Loucy (cell line): ENCODE measurements at regions not wholly inside any gene's neighbourhood (a gene's known extent, or its start where the extent isn't known, plus 50 kb on each side); places are given as distances from the start of the nearest gene placed in this dataset.

Experiments
- H2AFZ ChIP-seq: fragments of 200-600 bp; sonication (generic); 2 replicates; pipeline ENCODE4 v1.6.0; 2016; ENCODE audit warnings: antibody characterized with exemption, mild to moderate bottlenecking, low read length, moderate library complexity
- H3F3A ChIP-seq: fragments of 200-600 bp; 2 replicates; pipeline ENCODE4 v1.6.0; 2016; ENCODE audit warnings: antibody characterized with exemption, low read depth, mild to moderate bottlenecking
- H3K27me3 ChIP-seq: fragments of 200-600 bp; sonication (generic); 2 replicates; pipeline ENCODE4 v1.6.1; 2014; ENCODE audit warnings: low read length, mild to moderate bottlenecking; ENCODE audit not compliant: insufficient read depth, poor library complexity, severe bottlenecking
- H3K36me3 ChIP-seq: fragments of 200-600 bp; sonication (generic); 2 replicates; pipeline ENCODE4 v1.6.1; 2016; ENCODE audit warnings: low read length; ENCODE audit not compliant: insufficient read depth
- H3K4me1 ChIP-seq: fragments of 200-600 bp; sonication (generic); 2 replicates; pipeline ENCODE4 v1.5.1; 2014; ENCODE audit warnings: low read length, mild to moderate bottlenecking; ENCODE audit not compliant: insufficient read depth, poor library complexity, severe bottlenecking
- H3K4me2 ChIP-seq: fragments of 200-600 bp; sonication (generic); 2 replicates; pipeline ENCODE4 v1.6.0; 2014; ENCODE audit warnings: antibody characterized with exemption, low read length, low read depth, mild to moderate bottlenecking; ENCODE audit not compliant: poor library complexity, severe bottlenecking
- H3K4me3 ChIP-seq: fragments of 200-600 bp; sonication (generic); 2 replicates; pipeline ENCODE4 v1.5.1; 2014; ENCODE audit warnings: low read length, mild to moderate bottlenecking, mixed read lengths; ENCODE audit not compliant: poor library complexity, severe bottlenecking
- H3K79me2 ChIP-seq: fragments of 200-600 bp; sonication (generic); 2 replicates; pipeline ENCODE4 v1.6.1; 2014; ENCODE audit warnings: low read length; ENCODE audit not compliant: insufficient read depth
- H3K9ac ChIP-seq: fragments of 200-600 bp; sonication (generic); 2 replicates; pipeline ENCODE4 v1.6.0; 2014; ENCODE audit warnings: mild to moderate bottlenecking, low read depth, low read length, moderate library complexity; ENCODE audit not compliant: poor library complexity, severe bottlenecking
- H3K9me2 ChIP-seq: fragments of 200-600 bp; sonication (generic); replicated peaks from 2 replicates; pipeline ENCODE4 v1.6.1; 2016; ENCODE audit warnings: low read depth, low read length, mixed read lengths
- H3K9me3 ChIP-seq: fragments of 200-600 bp; sonication (generic); 2 replicates; pipeline ENCODE4 v1.6.1; 2014; ENCODE audit warnings: mild to moderate bottlenecking, antibody characterized with exemption, low read length, low read depth; ENCODE audit not compliant: insufficient read depth
- H4K20me1 ChIP-seq: fragments of 200-600 bp; sonication (generic); 2 replicates; pipeline ENCODE4 v1.6.0; 2014; ENCODE audit warnings: antibody characterized with exemption, low read length, mild to moderate bottlenecking; ENCODE audit not compliant: insufficient read depth, poor library complexity, severe bottlenecking
- EZH2phosphoT487 ChIP-seq: fragments of 200-600 bp; IDR thresholded peaks from 2 replicates; pipeline ENCODE4 v1.6.1; 2018; ENCODE audit warnings: antibody characterized with exemption, mild to moderate bottlenecking, moderate library complexity, borderline replicate concordance
- TF ChIP-seq, protein P1 (sequence below): fragments of 200-600 bp; sonication (generic); conservative IDR thresholded peaks from 2 replicates; pipeline ENCODE4 v1.5.1; 2014; ENCODE audit warnings: mild to moderate bottlenecking, antibody characterized with exemption, low read length

DNA sequence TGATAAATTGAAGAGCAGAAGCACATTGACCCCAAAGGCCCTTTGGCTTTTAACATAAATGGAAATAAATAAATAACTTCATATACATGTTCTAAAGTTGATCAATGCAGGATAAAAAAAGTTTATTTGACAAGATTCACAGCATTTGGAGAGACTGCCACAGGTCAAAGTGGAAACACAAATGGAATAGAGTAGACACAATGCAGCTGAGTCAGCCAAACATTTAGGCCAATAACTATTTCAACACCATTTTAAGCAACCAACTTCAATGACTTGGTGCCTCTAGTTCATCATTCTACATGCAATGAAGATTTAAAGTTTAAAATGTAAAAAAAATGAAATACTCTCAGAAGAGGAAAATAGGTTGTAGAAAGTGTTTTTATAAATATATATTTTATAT lies 365.2 kb downstream of the FAT4 start:
- Histone ChIP-seq H3K79me2 (no peaks in the 10 kb centered on the region), H3K4me1 (no peaks in the 10 kb centered on the region), H3K4me2 (no peak overlapping the region), H3K36me3 (no peaks in the 10 kb centered on the region), H3K9ac (no peak overlapping the region), H3K9me3 (no peaks in the 10 kb centered on the region), H3K4me3 (no peak overlapping the region), H4K20me1 (no peaks in the 10 kb centered on the region), H3F3A (no peaks in the 10 kb centered on the region), H2AFZ (no peak overlapping the region), H3K9me2 (no peaks in the 10 kb centered on the region), H3K27me3 (no peaks in the 10 kb centered on the region)
- no peak for TF ChIP-seq EZH2phosphoT487
- TF ChIP-seq, protein P1, sequence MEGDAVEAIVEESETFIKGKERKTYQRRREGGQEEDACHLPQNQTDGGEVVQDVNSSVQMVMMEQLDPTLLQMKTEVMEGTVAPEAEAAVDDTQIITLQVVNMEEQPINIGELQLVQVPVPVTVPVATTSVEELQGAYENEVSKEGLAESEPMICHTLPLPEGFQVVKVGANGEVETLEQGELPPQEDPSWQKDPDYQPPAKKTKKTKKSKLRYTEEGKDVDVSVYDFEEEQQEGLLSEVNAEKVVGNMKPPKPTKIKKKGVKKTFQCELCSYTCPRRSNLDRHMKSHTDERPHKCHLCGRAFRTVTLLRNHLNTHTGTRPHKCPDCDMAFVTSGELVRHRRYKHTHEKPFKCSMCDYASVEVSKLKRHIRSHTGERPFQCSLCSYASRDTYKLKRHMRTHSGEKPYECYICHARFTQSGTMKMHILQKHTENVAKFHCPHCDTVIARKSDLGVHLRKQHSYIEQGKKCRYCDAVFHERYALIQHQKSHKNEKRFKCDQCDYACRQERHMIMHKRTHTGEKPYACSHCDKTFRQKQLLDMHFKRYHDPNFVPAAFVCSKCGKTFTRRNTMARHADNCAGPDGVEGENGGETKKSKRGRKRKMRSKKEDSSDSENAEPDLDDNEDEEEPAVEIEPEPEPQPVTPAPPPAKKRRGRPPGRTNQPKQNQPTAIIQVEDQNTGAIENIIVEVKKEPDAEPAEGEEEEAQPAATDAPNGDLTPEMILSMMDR = no peak

DNA sequence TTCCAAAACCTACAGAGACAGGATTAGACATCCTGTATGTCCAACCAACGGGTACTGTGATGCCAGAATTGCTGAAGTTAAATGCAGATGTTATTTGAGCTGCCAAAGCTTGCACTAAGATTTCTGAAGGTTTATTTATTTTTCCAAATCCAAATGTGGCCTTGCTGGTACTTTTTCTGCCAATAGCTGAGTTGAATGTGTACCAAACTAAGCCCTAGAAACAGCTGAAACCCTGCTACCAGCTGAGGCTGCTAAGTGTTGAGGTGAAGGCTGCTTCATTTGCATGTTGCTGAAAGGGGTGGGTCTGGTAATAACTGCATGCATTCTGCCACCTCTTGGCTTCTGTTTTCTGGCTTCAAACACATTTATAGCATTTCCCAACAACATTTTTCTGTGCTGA lies 366.5 kb downstream of the FAT4 start:
- no peak overlapping the region for H2AFZ ChIP-seq
- H3K9me3 ChIP-seq = no peaks in the 10 kb centered on the region
- no peak overlapping the region for H3K9ac ChIP-seq
- TF ChIP-seq EZH2phosphoT487 = no peak
- TF ChIP-seq, protein P1 = no peak
- no peaks in the 10 kb centered on the region for H3K9me2 ChIP-seq
- H3K27me3 ChIP-seq = no peaks in the 10 kb centered on the region
- no peak overlapping the region for H3K4me2 ChIP-seq
- H3K4me1 ChIP-seq = no peaks in the 10 kb centered on the region
- H3K4me3 ChIP-seq = no peak overlapping the region
- H4K20me1 ChIP-seq = no peaks in the 10 kb centered on the region
- no peaks in the 10 kb centered on the region for H3K79me2 ChIP-seq
- H3K36me3 ChIP-seq = no peaks in the 10 kb centered on the region
- H3F3A ChIP-seq = no peaks in the 10 kb centered on the region

- no peaks in the 10 kb centered on the region for H4K20me1 ChIP-seq
- no peaks in the 10 kb centered on the region for H3K27me3 ChIP-seq
- no peaks in the 10 kb centered on the region for H3K9me3 ChIP-seq
- no peaks in the 10 kb centered on the region for H3F3A ChIP-seq
- H3K36me3 ChIP-seq = no peaks in the 10 kb centered on the region
- H3K9me2 ChIP-seq = no peaks in the 10 kb centered on the region
- no peak overlapping the region for H2AFZ ChIP-seq
- TF ChIP-seq, protein P1 = no peak
- no peak for TF ChIP-seq EZH2phosphoT487
- H3K79me2 ChIP-seq = no peaks in the 10 kb centered on the region
- H3K4me1 ChIP-seq = no peaks in the 10 kb centered on the region
- no peak overlapping the region for H3K4me3 ChIP-seq
- H3K4me2 ChIP-seq = no peak overlapping the region
- H3K9ac ChIP-seq = no peak overlapping the region
Measured at GRCh38 chr4:125682730-125683129, 368.0 kb downstream of the FAT4 start.
